ENCODE measurements at regions not wholly inside any gene's neighbourhood (a gene's known extent, or its start where the extent isn't known, plus 50 kb on each side); places are given as distances from the start of the nearest gene placed in this dataset.

DNA sequence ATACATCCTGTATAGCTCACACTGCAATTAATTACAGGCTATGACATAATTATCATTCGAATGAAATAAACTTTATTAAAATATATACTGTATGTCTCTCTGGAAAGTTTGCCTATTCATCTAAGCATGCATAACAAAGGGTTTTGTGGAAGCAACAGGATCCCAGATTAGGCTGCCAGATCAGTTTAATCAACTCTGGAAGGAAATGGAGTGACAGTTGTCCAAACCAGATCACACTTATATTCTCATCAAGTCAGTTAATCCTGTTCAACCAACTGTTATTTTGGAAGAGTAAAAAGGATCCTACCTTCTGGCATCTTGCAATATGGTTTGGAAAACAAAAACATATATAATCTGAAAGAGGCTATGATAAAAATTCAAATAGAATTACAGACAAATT, 312.2 kb downstream of the FAT4 start:
- no peak overlapping the region for H2AFZ ChIP-seq (ENCODE audit: control insufficient read depth, low read depth, low read length)
- intact Hi-C loops (cut with micrococcal nuclease; ENCODE audit: unreplicated experiment): loop anchor here (10.0 kb wide), 1 partner anchor 1812 kb away; no protein-coding TSS in a partner anchor
- WGBS (ENCODE audit: insufficient coverage, insufficient replicate concordance, low lambda C conversion rate, missing lambda C conversion rate): 6% methylated on average over 1 of the region's 1 CpG
- POLR2A ChIA-PET: no interaction called here
- in situ Hi-C loops (cut with MboI): no loop called here
- DNase-seq (ENCODE audit: low read depth, low spot score) (no peak), ATAC-seq (no peak), FAIRE-seq (no peak)
- CTCF ChIA-PET: no interaction called here
- H3K9ac ChIP-seq (ENCODE audit: control insufficient read depth, insufficient read depth, low read length): no peak overlapping the region
- no peaks in the 10 kb centered on the region for H3K4me1 ChIP-seq (ENCODE audit: control insufficient read depth, insufficient read depth, low read length)
- no peak overlapping the region for H3K4me2 ChIP-seq (ENCODE audit: control insufficient read depth, insufficient read depth)
- H4K20me1 ChIP-seq (ENCODE audit: control insufficient read depth, insufficient read depth): no peaks in the 10 kb centered on the region
- SMC1A ChIA-PET (ENCODE audit: uncharacterized antibody, unreplicated experiment): interaction anchor here (0.6 kb wide), 1 partner anchor 369 kb away, joined by 4 read pairs; no protein-coding TSS in a partner anchor
- RAD21 ChIA-PET (ENCODE audit: unreplicated experiment): no interaction called here
- no peak overlapping the region for H3K4me3 ChIP-seq
- no TSS peak for BruUV-seq (replicated peaks)
- H3K27me3 ChIP-seq (replicated peaks in 1 of 2; ENCODE audit: control insufficient read depth in 2 of 2, insufficient read depth in 2 of 2, low read length in 1 of 2): no peaks in the 10 kb centered on the region
- H3K27ac ChIP-seq (ENCODE audit: control insufficient read depth, insufficient read depth): no peak overlapping the region
- no peaks in the 10 kb centered on the region for H3K79me2 ChIP-seq (ENCODE audit: control insufficient read depth, insufficient read depth, low read length)
- no peaks in the 10 kb centered on the region for H3K36me3 ChIP-seq (ENCODE audit: control insufficient read depth in 2 of 2, insufficient read depth in 2 of 2, low read length in 1 of 2)
- H3K9me3 ChIP-seq (replicated peaks; ENCODE audit: control insufficient read depth, insufficient read depth, low read length): no peaks in the 10 kb centered on the region
- TF ChIP-seq CREB1 (IDR thresholded peaks at IDR 0.05; ENCODE audit: low read depth) (no peak), HCFC1 (IDR thresholded peaks at IDR 0.05; ENCODE audit: low read length) (no peak), RFX5 (IDR thresholded peaks at IDR 0.05; ENCODE audit: low read depth, low read length) (no peak), RB1 (IDR thresholded peaks at IDR 0.05; ENCODE audit: borderline replicate concordance) (no peak), CHD1 (IDR thresholded peaks at IDR 0.05; ENCODE audit: low read depth, low read length) (no peak), SUZ12 (IDR thresholded peaks at IDR 0.05; ENCODE audit: unreplicated experiment) (no peak)
- TF ChIP-seq, protein P1, sequence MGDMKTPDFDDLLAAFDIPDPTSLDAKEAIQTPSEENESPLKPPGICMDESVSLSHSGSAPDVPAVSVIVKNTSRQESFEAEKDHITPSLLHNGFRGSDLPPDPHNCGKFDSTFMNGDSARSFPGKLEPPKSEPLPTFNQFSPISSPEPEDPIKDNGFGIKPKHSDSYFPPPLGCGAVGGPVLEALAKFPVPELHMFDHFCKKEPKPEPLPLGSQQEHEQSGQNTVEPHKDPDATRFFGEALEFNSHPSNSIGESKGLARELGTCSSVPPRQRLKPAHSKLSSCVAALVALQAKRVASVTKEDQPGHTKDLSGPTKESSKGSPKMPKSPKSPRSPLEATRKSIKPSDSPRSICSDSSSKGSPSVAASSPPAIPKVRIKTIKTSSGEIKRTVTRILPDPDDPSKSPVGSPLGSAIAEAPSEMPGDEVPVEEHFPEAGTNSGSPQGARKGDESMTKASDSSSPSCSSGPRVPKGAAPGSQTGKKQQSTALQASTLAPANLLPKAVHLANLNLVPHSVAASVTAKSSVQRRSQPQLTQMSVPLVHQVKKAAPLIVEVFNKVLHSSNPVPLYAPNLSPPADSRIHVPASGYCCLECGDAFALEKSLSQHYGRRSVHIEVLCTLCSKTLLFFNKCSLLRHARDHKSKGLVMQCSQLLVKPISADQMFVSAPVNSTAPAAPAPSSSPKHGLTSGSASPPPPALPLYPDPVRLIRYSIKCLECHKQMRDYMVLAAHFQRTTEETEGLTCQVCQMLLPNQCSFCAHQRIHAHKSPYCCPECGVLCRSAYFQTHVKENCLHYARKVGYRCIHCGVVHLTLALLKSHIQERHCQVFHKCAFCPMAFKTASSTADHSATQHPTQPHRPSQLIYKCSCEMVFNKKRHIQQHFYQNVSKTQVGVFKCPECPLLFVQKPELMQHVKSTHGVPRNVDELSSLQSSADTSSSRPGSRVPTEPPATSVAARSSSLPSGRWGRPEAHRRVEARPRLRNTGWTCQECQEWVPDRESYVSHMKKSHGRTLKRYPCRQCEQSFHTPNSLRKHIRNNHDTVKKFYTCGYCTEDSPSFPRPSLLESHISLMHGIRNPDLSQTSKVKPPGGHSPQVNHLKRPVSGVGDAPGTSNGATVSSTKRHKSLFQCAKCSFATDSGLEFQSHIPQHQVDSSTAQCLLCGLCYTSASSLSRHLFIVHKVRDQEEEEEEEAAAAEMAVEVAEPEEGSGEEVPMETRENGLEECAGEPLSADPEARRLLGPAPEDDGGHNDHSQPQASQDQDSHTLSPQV (IDR thresholded peaks at IDR 0.05): no peak
- TF ChIP-seq, protein P2, sequence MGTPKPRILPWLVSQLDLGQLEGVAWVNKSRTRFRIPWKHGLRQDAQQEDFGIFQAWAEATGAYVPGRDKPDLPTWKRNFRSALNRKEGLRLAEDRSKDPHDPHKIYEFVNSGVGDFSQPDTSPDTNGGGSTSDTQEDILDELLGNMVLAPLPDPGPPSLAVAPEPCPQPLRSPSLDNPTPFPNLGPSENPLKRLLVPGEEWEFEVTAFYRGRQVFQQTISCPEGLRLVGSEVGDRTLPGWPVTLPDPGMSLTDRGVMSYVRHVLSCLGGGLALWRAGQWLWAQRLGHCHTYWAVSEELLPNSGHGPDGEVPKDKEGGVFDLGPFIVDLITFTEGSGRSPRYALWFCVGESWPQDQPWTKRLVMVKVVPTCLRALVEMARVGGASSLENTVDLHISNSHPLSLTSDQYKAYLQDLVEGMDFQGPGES (IDR thresholded peaks at IDR 0.05): no peak
